ENCODE measurements at regions not wholly inside any gene's neighbourhood (a gene's known extent, or its start where the extent isn't known, plus 50 kb on each side); places are given as distances from the start of the nearest gene placed in this dataset.

GRCh38 chr20:40875116-40876085 lies 153.2 kb upstream of the TOP1 start:
- no peak for TF ChIP-seq CTCF (IDR thresholded peaks at IDR 0.05 in 2 of 3, conservative IDR thresholded peaks at IDR 0.05 in 1 of 3; ENCODE audit: borderline replicate concordance in 1 of 3, insufficient read depth in 1 of 3, low read depth in 2 of 3, low read length in 2 of 3)
- no peak for TF ChIP-seq RAD21 (IDR thresholded peaks at IDR 0.05; ENCODE audit: low read depth)
- no peak for TF ChIP-seq POLR2A (IDR thresholded peaks at IDR 0.05; ENCODE audit: borderline replicate concordance, extremely low read depth, insufficient read depth, insufficient read length)
- TF ChIP-seq POLR2AphosphoS5 (IDR thresholded peaks at IDR 0.05; ENCODE audit: low read depth, low read length): no peak
- no peak for TF ChIP-seq CEBPB (IDR thresholded peaks at IDR 0.05; ENCODE audit: low read depth)
- TF ChIP-seq EZH2 (IDR thresholded peaks at IDR 0.05): no peak
- no peak for TF ChIP-seq YY1 (IDR thresholded peaks at IDR 0.05; ENCODE audit: extremely low read depth, insufficient replicate concordance, low read depth, low read length)
- no peak for TF ChIP-seq ZNF274 (IDR thresholded peaks at IDR 0.05; ENCODE audit: low read depth, low read length)
- no peak for TF ChIP-seq MAX (IDR thresholded peaks at IDR 0.05)
- TF ChIP-seq EZH2phosphoT487 (IDR thresholded peaks at IDR 0.05; ENCODE audit: borderline replicate concordance): no peak
- no peak for TF ChIP-seq SIN3A (IDR thresholded peaks at IDR 0.05; ENCODE audit: low read depth)
- TF ChIP-seq ELF1 (IDR thresholded peaks at IDR 0.05; ENCODE audit: borderline replicate concordance, low read depth): no peak
- no peak for TF ChIP-seq SP1 (IDR thresholded peaks at IDR 0.05; ENCODE audit: low read depth)
